ENCODE measurements at regions not wholly inside any gene's neighbourhood (a gene's known extent, or its start where the extent isn't known, plus 50 kb on each side); places are given as distances from the start of the nearest gene placed in this dataset.

- TF ChIP-seq, protein P1, sequence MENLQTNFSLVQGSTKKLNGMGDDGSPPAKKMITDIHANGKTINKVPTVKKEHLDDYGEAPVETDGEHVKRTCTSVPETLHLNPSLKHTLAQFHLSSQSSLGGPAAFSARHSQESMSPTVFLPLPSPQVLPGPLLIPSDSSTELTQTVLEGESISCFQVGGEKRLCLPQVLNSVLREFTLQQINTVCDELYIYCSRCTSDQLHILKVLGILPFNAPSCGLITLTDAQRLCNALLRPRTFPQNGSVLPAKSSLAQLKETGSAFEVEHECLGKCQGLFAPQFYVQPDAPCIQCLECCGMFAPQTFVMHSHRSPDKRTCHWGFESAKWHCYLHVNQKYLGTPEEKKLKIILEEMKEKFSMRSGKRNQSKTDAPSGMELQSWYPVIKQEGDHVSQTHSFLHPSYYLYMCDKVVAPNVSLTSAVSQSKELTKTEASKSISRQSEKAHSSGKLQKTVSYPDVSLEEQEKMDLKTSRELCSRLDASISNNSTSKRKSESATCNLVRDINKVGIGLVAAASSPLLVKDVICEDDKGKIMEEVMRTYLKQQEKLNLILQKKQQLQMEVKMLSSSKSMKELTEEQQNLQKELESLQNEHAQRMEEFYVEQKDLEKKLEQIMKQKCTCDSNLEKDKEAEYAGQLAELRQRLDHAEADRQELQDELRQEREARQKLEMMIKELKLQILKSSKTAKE (IDR thresholded peaks at IDR 0.05; ENCODE audit: low read depth, poor library complexity, severe bottlenecking) = no peak
- TF ChIP-seq CTCF (IDR thresholded peaks at IDR 0.05 in 2 of 3, conservative IDR thresholded peaks at IDR 0.05 in 1 of 3; ENCODE audit: control insufficient read depth in 2 of 3, extremely low read depth in 1 of 3, insufficient read depth in 1 of 3, low read depth in 3 of 3, low read length in 3 of 3) (no peak), SMAD1 (IDR thresholded peaks at IDR 0.05; ENCODE audit: low read depth, partially characterized antibody) (no peak), REST (IDR thresholded peaks at IDR 0.05; ENCODE audit: low read depth, low read length) (no peak)
These were observed 498.7 kb upstream of the CDIN1 start for GRCh38 chr15:36080759-36081158.

All from GM12878 (cell line).